NCI-H748 treated with DMSO at 0.1 percent for 48 hours (cell line): ENCODE measurements at regions not wholly inside any gene's neighbourhood (a gene's known extent, or its start where the extent isn't known, plus 50 kb on each side); places are given as distances from the start of the nearest gene placed in this dataset.

ENCODE experiments used
- DNase-seq: peaks from one replicate; lab custom pipeline; 2025; lab: John Stamatoyannopoulos, UW

DNA sequence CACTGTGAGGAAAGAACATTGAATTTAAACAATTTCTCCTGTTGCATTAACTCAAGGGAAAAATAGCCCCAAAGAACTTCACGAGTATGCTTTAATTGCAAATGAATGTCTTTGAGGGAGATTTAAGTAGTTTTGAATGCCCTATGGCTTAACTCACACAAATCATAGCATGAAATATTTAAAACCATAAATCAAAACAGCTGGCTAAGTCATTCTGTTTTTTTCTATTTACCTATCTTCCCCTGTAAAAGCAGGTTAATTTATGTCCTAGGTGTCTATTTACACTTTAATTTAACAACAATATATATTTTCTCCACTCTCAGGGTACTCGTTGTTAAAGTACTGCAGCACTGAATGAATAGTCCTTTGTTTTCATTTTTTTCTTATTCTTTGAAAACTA is 118.8 kb upstream of the PIEZO2 start:
- no peak for DNase-seq

GRCh38 chr18:11266781-11267480 is 117.6 kb upstream of the PIEZO2 start:
- DNase-seq: no peak

DNA sequence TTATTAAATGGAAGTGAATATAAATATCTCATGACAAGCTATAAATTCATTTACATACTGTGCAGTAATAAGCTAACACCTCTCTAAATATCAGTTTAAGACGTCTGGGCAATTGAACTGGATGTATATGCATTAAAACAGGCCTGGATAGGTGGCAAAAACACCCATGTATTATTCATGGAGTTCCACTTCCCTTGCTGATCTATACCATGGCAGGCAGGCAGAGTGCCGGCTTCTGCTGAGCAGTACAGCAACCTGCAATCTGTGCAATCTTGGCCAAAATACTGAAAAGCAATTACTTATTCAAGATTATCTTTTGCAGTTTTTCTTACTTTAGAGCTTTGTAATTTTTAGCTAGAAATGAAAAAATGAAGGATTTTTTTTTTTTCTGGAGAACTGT is 112.1 kb upstream of the PIEZO2 start:
- DNase-seq: no peak

GRCh38 chr18:11260961-11261461 is 111.6 kb upstream of the PIEZO2 start:
- DNase-seq: no peak

DNA sequence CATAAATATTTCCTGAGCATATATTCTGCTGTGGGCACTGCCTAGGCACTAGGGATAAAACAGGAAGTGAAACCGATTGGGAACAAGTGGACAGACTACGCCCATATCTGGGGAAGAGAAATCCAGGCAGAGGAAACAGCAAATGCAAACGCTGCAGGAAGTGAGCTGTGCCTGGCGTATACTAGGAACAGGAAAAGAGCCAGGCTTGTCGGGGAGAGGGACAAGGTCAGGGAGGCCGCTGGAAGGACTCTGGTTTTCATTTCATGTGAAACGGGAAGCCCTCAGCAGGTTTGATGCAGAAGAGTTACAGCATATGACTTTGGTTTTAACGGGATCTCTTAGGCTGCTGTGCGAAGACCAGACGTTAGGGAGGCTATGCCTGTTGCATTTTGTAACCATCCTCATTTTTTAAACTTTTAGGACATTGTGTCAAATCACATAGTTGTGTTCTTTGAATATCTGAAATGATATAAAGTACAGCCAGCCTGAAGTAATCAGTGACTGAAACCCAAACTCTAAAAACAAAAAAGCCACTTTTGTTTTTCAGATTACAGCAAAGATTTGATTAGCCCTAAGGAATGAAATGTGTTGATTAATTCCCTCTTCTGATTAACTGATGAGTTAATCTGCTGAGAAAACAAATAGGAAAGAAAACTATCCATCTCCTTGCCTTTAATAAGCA is 110.2 kb upstream of the PIEZO2 start:
- DNase-seq: no peak

DNA sequence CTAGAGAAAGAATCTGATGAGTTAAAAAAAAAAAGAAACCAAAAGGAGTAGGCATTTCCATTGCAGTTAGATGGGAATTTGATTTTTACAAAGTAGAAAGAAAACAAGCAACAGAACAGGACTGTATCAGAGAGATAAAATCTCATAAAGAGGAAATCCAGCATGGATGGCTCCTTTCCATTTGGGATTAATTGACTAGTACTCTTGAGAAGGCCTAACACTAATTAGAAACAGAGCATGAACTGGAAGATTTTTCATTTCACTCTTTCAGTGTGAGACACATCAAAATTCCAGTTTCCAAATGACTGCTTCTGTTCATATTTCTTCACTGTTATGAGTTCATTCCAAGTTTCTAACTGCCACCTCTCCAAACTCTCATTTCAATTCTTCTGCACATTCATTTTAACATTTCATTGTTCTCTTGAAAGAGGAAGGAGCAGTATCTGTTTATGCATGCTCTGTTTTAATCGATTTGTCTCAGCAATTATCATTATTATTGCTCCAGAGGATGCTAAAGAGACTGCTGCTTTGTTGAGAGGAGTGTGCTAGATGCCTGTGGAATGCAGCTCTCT is 108.8 kb upstream of the PIEZO2 start:
- DNase-seq: no peak

DNA sequence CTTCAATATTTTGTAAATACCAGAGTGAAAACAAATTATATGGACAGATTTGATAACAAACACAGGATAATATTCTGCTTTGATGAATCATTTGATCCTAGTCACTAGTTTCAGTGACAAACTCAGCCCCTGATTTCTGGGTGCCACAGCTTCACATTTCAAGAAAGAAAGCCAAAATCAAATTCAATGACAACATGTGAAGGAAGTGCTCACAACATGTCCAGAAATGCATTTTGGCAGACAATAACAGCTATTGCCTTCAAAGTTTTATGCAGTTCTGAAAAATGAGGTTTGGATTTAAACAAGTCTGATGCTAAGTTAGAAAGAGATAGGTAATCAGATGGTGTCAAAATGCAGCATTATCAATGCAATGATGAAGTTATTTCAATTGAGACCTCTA is 106.9 kb upstream of the PIEZO2 start:
- DNase-seq: no peak

GRCh38 chr18:11251891-11252270 is 102.5 kb upstream of the PIEZO2 start:
- DNase-seq: no peak

GRCh38 chr18:11251229-11251890 is 102.0 kb upstream of the PIEZO2 start:
- no peak for DNase-seq

DNA sequence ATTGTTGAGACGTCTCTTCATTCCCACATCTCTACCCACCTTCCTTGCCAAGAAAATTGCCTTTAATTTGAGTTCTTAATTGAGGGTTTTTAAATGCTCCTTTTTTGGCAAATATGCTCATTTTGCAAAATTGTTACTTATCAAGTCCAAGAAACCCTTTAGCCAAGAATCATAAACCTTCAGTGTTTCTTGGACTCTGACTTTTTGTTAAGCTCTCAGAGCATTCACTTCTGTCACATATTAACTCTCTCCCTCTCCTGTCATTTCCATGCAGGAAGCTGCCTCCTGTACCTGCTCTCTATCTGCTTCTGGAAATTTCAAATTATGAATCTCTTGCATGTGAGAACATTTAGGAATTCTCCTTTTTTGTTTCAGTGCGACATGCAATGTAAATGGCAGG is 100.0 kb upstream of the PIEZO2 start:
- no peak for DNase-seq

GRCh38 chr18:11247381-11247970 is 98.1 kb upstream of the PIEZO2 start:
- DNase-seq: no peak

- no peak for DNase-seq
These were observed 97.3 kb upstream of the PIEZO2 start for GRCh38 chr18:11246495-11247300.

- no peak for DNase-seq
These were observed 96.5 kb upstream of the PIEZO2 start for GRCh38 chr18:11245879-11246278.

DNA sequence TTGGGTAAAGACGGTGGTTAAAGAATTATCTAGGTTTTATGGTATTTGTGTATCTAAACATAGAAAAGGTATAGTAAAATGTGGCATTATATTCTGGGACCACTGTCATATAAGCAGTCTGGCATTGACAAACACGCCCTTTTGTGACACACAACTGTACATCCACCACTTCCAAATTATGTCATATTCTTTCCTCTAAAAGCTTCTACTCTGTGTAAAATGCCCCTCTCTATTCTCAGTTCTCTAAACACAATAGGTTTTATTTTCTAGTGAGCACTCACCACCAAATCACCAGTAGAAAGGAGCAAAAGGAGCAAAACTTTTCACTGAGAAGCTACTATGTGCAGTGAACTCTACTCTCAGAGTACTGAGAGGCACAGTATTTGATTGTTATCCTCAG is 88.1 kb upstream of the PIEZO2 start:
- no peak for DNase-seq

- DNase-seq: no peak
These were observed 87.7 kb upstream of the PIEZO2 start for GRCh38 chr18:11237066-11237465.

DNA sequence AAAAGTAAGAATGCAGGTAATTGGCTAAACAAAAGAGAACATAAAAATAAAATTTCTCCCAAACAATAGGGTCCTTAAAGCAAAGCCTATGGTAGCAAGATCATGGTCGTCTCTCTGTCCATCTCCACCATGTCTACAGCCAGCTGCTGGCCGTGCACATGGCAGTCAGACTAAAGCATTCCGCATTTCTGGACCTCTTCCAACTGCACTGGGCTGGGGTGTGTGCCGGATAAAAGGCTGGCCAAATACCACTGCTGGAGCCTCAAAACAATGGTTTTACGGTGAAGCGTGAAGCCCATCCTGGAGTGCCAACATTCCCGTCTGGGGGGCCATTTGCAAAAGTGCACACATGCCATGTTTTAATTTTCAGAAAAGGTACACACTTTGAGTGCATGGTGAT is 74.8 kb upstream of the PIEZO2 start:
- no peak for DNase-seq

DNA sequence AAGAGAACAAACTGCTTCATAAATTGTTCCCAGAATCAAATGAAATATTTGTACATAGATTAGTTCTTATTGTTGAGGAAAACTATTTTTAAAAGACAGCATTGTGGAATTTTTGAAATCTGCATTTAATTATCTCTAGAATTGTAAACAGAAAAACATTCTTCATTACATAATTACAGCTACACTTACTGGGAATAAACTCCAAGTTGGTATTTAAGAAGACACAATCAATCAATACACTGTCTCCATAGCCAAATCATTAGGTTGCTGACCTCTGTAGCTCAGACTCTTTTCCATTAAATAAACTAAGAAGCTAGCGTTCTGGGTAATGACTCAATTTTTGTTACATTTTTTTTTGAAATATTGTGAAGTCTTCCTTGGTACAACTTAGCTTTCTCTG is 70.2 kb upstream of the PIEZO2 start:
- no peak for DNase-seq

DNA sequence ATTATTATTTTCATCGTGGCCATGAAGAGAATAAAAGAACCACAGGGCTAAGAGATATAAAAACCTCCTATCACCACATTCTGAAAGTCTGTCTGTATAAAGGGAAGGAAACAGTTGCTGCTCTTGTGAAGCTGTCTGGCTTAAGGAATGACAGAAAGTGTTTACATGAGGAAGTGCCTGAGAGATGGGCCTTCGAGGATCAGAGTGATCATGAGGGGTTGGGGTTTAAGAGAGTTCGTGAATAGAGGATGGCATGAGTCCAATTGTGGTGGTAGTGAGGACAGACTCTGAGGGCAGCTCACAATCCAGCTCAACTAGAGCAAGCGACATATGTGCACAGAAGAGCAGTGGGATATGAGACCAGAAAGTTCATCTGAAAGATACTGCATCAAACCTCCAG is 65.8 kb upstream of the PIEZO2 start:
- no peak for DNase-seq

GRCh38 chr18:11204020-11204419 is 54.7 kb upstream of the PIEZO2 start:
- no peak for DNase-seq

GRCh38 chr18:11199477-11199876 is 50.1 kb upstream of the PIEZO2 start:
- no peak for DNase-seq
